Jurkat, Clone E6-1 (cell line): ENCODE measurements at regions not wholly inside any gene's neighbourhood (a gene's known extent, or its start where the extent isn't known, plus 50 kb on each side); places are given as distances from the start of the nearest gene placed in this dataset.
A peak's percentile ranks its signal among the peaks of the same experiment; 100 is the strongest.
"Not testable (repeated sequence)": the region's sequence is repeated elsewhere in the genome, so short reads cannot be mapped to it uniquely, and the experiment has no call there.

Source experiments
- DNase-seq: peaks from one replicate; pipeline ENCODE4 v3.0.0-alpha.2; 2011; ENCODE audit warnings: low read depth, low spot score
- H3K4me3 ChIP-seq: 2 replicates; pipeline ENCODE4 v1.5.1; 2011; ENCODE audit warnings: mild to moderate bottlenecking, low read length, control low read depth, moderate library complexity

- no peak overlapping the region for H3K4me3 ChIP-seq
- DNase-seq: no peak
Observed at GRCh38 chr15:96047255-96047931, 283.1 kb upstream of the NR2F2 start.

GRCh38 chr15:96049323-96049722 is 281.2 kb upstream of the NR2F2 start:
- no peak for DNase-seq
- no peak overlapping the region for H3K4me3 ChIP-seq

- H3K4me3 ChIP-seq: no peak overlapping the region
- DNase-seq: no peak
Observed at GRCh38 chr15:96049766-96050165, 280.7 kb upstream of the NR2F2 start.

GRCh38 chr15:96051598-96051997 is 278.9 kb upstream of the NR2F2 start:
- no peak overlapping the region for H3K4me3 ChIP-seq
- no peak for DNase-seq

GRCh38 chr15:96052154-96052553 is 278.3 kb upstream of the NR2F2 start:
- no peak overlapping the region for H3K4me3 ChIP-seq
- no peak for DNase-seq

GRCh38 chr15:96052572-96053030 is 277.9 kb upstream of the NR2F2 start:
- no peak overlapping the region for H3K4me3 ChIP-seq
- no peak for DNase-seq

- DNase-seq: no peak
Observed at GRCh38 chr15:96053031-96053780, 277.3 kb upstream of the NR2F2 start.

GRCh38 chr15:96053781-96054428 is 276.6 kb upstream of the NR2F2 start:
- no peak overlapping the region for H3K4me3 ChIP-seq
- DNase-seq: no peak

More at GRCh38 chr15:96053031-96053780, 277.3 kb upstream of the NR2F2 start:
- H3K4me3 ChIP-seq: no peak overlapping the region

- H3K4me3 ChIP-seq: no peak overlapping the region
- no peak for DNase-seq
Observed at GRCh38 chr15:96054621-96055020, 275.9 kb upstream of the NR2F2 start.

- no peak for DNase-seq
- no peak overlapping the region for H3K4me3 ChIP-seq
Observed at GRCh38 chr15:96058103-96058851, 272.2 kb upstream of the NR2F2 start.

- not testable (repeated sequence) for H3K4me3 ChIP-seq, DNase-seq
Observed at GRCh38 chr15:96058852-96059103, 271.7 kb upstream of the NR2F2 start.

GRCh38 chr15:96060591-96060990 is 269.9 kb upstream of the NR2F2 start:
- H3K4me3 ChIP-seq, DNase-seq: not testable (repeated sequence)

- no peak for DNase-seq
- H3K4me3 ChIP-seq: no peak overlapping the region
Observed at GRCh38 chr15:96064351-96064756, 266.1 kb upstream of the NR2F2 start.

GRCh38 chr15:96066126-96066525 is 264.4 kb upstream of the NR2F2 start:
- H3K4me3 ChIP-seq: no peak overlapping the region
- no peak for DNase-seq

- H3K4me3 ChIP-seq: no peak overlapping the region
- DNase-seq: peak; percentile 11
Observed at GRCh38 chr15:96066852-96067495, 263.5 kb upstream of the NR2F2 start.

- H3K4me3 ChIP-seq: no peak overlapping the region
- DNase-seq: no peak
Observed at GRCh38 chr15:96067677-96068076, 262.8 kb upstream of the NR2F2 start.

GRCh38 chr15:96068897-96069296 is 261.6 kb upstream of the NR2F2 start:
- DNase-seq: no peak
- H3K4me3 ChIP-seq: no peak overlapping the region

- no peak overlapping the region for H3K4me3 ChIP-seq
- no peak for DNase-seq
Observed at GRCh38 chr15:96070636-96071035, 259.9 kb upstream of the NR2F2 start.

GRCh38 chr15:96072821-96073220 is 257.7 kb upstream of the NR2F2 start:
- DNase-seq: peak; percentile 2
- no peak overlapping the region for H3K4me3 ChIP-seq
